ENCODE measurements at regions not wholly inside any gene's neighbourhood (a gene's known extent, or its start where the extent isn't known, plus 50 kb on each side); places are given as distances from the start of the nearest gene placed in this dataset.

GRCh38 chr3:162092751-162093150 is 596.1 kb downstream of the OTOL1 start:
- TF ChIP-seq, protein P1, sequence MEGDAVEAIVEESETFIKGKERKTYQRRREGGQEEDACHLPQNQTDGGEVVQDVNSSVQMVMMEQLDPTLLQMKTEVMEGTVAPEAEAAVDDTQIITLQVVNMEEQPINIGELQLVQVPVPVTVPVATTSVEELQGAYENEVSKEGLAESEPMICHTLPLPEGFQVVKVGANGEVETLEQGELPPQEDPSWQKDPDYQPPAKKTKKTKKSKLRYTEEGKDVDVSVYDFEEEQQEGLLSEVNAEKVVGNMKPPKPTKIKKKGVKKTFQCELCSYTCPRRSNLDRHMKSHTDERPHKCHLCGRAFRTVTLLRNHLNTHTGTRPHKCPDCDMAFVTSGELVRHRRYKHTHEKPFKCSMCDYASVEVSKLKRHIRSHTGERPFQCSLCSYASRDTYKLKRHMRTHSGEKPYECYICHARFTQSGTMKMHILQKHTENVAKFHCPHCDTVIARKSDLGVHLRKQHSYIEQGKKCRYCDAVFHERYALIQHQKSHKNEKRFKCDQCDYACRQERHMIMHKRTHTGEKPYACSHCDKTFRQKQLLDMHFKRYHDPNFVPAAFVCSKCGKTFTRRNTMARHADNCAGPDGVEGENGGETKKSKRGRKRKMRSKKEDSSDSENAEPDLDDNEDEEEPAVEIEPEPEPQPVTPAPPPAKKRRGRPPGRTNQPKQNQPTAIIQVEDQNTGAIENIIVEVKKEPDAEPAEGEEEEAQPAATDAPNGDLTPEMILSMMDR (IDR thresholded peaks at IDR 0.05), result no peak
- TF ChIP-seq TEAD1 (CRISPR knock-in tag; IDR thresholded peaks at IDR 0.05), result no peak

Measured in WTC11 (cell line).